ENCODE measurements at regions not wholly inside any gene's neighbourhood (a gene's known extent, or its start where the extent isn't known, plus 50 kb on each side); places are given as distances from the start of the nearest gene placed in this dataset.

DNA sequence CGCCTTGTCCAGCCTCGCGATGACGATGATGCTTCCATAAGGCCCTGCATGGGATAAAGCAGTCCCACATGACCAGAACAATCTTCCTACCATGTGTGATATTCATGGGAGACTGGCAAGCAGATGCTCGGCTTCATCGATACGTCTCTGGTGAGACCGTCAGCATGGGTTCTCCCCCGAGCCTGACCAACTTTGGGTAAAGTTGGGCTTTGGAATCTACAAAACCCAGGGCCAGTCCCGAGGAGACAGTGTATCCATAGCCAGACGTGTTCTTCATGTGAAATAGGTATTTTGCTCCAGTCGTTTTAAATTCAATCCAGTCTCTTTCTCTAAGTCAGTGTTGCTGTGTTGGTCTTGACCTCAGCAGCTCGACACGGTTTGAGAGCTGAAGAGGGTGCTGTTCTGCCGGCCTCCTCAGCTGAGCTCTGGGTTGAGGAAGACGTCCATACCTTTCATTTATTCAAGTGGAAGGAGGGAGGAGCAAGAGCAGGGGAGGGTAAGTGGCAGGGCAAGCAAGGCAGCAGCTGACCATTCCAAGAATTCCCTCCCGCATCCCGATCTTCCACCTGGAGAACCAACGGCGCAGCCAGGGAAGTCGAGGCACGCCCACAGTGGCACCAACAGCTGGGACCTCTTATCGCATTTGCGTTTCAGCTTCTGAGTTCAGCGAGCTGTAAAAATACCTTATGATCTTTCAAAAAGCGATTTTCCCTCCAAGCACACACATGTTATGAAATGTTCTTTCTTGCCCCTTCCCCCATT is 64.0 kb upstream of the THBS2 start:
- TF ChIP-seq CTCF (IDR thresholded peaks at IDR 0.05): no peak
- no peak for DNase-seq
- peaks cover 14% of the 10 kb centered on the region for H3K4me1 Mint-ChIP-seq (ENCODE audit: low read depth)

DNA sequence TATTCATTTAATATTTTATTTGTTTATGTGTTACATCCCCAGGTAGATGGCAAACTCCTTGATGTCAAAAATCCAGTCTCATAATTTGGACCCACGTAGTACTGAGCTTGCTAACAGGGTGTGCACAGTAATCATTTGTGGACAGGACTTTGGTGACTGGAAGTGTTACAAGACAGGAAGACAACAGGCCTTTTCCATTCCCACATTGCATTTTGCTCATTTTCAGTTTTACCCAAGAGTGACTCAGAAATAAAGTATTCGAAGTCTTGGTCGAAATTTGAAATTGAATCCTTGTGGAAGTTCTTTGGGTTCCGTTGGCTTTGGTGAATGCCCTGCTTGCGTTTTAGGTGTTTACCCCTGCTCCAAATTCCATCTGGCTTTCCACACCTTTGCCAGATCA is 63.0 kb upstream of the THBS2 start:
- Mint-ChIP-seq H3K9me3 (no peaks in the 10 kb centered on the region), H3K36me3 (ENCODE audit: low read depth) (no peaks in the 10 kb centered on the region), H3K27me3 (ENCODE audit: insufficient read depth) (peaks cover 11% of the 10 kb centered on the region), H3K4me3 (no peak overlapping the region), H3K27ac (no peak overlapping the region), H3K4me1 (ENCODE audit: low read depth) (peaks cover 14% of the 10 kb centered on the region)
- DNase-seq: no peak
- no peak for TF ChIP-seq CTCF (IDR thresholded peaks at IDR 0.05)

More for the DNA sequence above, 64.0 kb upstream of the THBS2 start:
- Mint-ChIP-seq H3K27ac (no peak overlapping the region), H3K9me3 (no peaks in the 10 kb centered on the region), H3K27me3 (ENCODE audit: insufficient read depth) (peaks cover 8% of the 10 kb centered on the region), H3K36me3 (ENCODE audit: low read depth) (no peaks in the 10 kb centered on the region), H3K4me3 (no peak overlapping the region)

DNA sequence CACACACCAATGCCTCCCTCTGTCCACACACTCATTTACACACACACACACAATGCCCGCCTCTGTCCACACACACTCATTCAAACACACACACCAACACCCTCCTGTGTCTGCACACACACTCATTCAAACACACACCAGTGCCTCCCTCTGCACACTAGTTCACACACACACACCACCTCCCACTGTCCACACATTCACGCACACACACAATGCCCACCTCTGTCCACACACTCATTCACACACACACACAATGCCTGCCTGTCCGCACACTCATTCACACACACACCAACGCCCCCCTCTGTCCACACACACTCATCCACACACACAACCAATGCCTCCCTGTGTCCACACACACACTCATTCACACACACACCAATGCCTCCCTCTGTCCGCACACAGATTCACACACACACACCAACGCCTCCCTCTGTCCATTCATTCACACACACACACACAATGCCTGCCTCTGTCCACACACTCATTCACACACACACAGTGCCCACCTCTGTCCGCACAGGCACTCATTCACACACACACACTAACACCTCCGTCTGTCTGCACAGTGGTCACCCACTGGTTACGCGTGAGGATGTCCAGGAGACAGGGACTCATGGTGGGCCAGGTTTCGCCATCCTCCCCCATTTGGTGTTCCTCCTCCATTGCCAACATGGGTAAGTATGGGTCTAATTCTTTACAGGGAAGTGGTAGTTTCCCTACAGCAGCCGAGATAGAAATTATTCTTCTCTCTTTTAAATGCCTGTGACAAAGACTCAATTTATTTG is 62.4 kb upstream of the THBS2 start:
- peaks cover 11% of the 10 kb centered on the region for H3K27me3 Mint-ChIP-seq (ENCODE audit: insufficient read depth)
- no peak for TF ChIP-seq CTCF (IDR thresholded peaks at IDR 0.05)
- peaks cover 14% of the 10 kb centered on the region for H3K4me1 Mint-ChIP-seq (ENCODE audit: low read depth)
- H3K4me3 Mint-ChIP-seq: no peak overlapping the region
- no peak for DNase-seq
- no peaks in the 10 kb centered on the region for H3K9me3 Mint-ChIP-seq
- no peaks in the 10 kb centered on the region for H3K36me3 Mint-ChIP-seq (ENCODE audit: low read depth)
- H3K27ac Mint-ChIP-seq: no peak overlapping the region

DNA sequence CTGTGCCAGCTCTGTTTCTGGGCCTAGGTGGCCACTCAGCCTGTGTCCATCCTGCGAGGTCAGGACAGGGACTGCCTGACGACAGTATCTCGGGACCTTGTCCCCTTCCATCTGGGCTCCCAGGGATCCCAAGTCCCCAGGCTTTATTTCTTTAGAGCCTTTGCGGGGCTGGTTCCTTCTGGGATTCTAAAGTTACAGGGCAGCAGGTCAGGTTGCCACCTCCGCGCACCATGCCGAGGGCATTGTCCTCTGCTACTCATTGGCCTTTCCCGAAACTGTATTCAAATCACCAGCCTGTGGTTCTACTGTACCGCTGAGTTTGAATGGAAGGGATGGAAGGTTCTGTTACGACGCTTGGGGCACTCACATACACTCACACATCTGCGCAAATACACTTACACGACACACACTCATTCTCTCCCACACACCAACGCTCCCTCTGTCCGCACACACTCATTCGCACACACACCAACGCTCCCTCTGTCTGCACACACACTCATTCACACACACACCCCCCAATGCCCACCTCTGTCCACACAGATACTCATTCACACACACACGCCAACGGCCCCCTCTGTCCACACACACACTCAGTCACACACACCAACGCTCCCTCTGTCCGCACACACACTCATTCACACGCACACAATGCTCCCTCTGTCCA is 59.8 kb upstream of the THBS2 start:
- Mint-ChIP-seq H3K9me3 (no peaks in the 10 kb centered on the region), H3K27me3 (ENCODE audit: insufficient read depth) (peaks cover 11% of the 10 kb centered on the region), H3K4me3 (no peak overlapping the region), H3K4me1 (ENCODE audit: low read depth) (peaks cover 18% of the 10 kb centered on the region), H3K36me3 (ENCODE audit: low read depth) (no peaks in the 10 kb centered on the region), H3K27ac (no peak overlapping the region)
- no peak for TF ChIP-seq CTCF (IDR thresholded peaks at IDR 0.05)
- no peak for DNase-seq

- Mint-ChIP-seq H3K27ac (no peak overlapping the region), H3K36me3 (ENCODE audit: low read depth) (no peaks in the 10 kb centered on the region), H3K27me3 (ENCODE audit: insufficient read depth) (peaks cover 7% of the 10 kb centered on the region), H3K4me1 (ENCODE audit: low read depth) (peaks cover 13% of the 10 kb centered on the region), H3K4me3 (no peak overlapping the region), H3K9me3 (no peaks in the 10 kb centered on the region)
- DNase-seq: no peak
- no peak for TF ChIP-seq CTCF (IDR thresholded peaks at IDR 0.05)
Observed at GRCh38 chr6:169312658-169313346, 59.2 kb upstream of the THBS2 start.

Measured in HFFc6 (cell line).